Loucy (cell line): ENCODE measurements at regions not wholly inside any gene's neighbourhood (a gene's known extent, or its start where the extent isn't known, plus 50 kb on each side); places are given as distances from the start of the nearest gene placed in this dataset.

Experiments used
- EZH2phosphoT487 ChIP-seq: fragments of 200-600 bp; IDR thresholded peaks from 2 replicates; pipeline ENCODE4 v1.6.1; 2018; ENCODE audit warnings: antibody characterized with exemption, mild to moderate bottlenecking, moderate library complexity, borderline replicate concordance
- TF ChIP-seq, protein P1 (sequence below): fragments of 200-600 bp; sonication (generic); conservative IDR thresholded peaks from 2 replicates; pipeline ENCODE4 v1.5.1; 2014; ENCODE audit warnings: mild to moderate bottlenecking, antibody characterized with exemption, low read length

DNA sequence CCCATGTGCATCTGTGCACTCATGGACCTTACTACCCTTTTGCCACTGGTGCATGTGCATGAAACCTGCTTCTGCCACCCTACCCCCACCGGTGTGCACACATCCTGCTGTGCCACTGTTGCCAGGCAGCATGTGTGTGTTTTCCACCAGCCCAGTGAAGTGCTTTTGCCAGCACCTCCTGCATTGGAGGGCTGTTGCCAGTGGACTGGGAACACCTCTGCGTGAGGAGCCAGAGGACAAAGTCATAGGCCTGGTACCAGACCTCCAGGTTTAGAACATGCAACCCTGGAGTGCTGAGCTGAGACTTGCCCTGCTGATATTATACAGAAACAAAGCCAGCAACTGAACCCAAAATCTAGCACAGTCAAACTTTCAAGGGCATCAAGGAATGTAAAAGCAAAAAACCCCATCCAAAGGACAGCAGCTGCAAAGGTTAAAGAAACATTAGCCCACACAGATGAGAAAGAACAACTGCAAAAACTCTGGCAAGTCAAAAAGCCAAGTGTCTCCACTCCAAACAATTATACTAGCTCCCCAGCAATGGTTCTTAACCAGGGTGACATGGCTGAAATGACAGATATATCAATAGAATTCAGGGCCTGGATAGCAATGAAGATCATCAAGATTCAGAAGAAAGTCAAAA lies 70.6 kb upstream of the PTPN3 start:
- TF ChIP-seq, protein P1, sequence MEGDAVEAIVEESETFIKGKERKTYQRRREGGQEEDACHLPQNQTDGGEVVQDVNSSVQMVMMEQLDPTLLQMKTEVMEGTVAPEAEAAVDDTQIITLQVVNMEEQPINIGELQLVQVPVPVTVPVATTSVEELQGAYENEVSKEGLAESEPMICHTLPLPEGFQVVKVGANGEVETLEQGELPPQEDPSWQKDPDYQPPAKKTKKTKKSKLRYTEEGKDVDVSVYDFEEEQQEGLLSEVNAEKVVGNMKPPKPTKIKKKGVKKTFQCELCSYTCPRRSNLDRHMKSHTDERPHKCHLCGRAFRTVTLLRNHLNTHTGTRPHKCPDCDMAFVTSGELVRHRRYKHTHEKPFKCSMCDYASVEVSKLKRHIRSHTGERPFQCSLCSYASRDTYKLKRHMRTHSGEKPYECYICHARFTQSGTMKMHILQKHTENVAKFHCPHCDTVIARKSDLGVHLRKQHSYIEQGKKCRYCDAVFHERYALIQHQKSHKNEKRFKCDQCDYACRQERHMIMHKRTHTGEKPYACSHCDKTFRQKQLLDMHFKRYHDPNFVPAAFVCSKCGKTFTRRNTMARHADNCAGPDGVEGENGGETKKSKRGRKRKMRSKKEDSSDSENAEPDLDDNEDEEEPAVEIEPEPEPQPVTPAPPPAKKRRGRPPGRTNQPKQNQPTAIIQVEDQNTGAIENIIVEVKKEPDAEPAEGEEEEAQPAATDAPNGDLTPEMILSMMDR, result no peak
- TF ChIP-seq EZH2phosphoT487, result no peak
